Kidney epithelial cell (primary cell): ENCODE measurements at regions not wholly inside any gene's neighbourhood (a gene's known extent, or its start where the extent isn't known, plus 50 kb on each side); places are given as distances from the start of the nearest gene placed in this dataset.
A peak's percentile ranks its signal among the peaks of the same experiment; 100 is the strongest.
"Not testable (repeated sequence)": the region's sequence is repeated elsewhere in the genome, so short reads cannot be mapped to it uniquely, and the experiment has no call there.

Experiments used
- DNase-seq: peaks from one replicate; pipeline ENCODE4 v3.0.0-alpha.2; 2010; ENCODE audit warnings: low read depth
- H3K27me3 ChIP-seq: 2 replicates; pipeline ENCODE4 v1.6.0; 2011; ENCODE audit warnings: low read length; ENCODE audit not compliant: control insufficient read depth, insufficient read depth
- H3K36me3 ChIP-seq: 2 replicates; pipeline ENCODE4 v1.5.1; 2011; ENCODE audit warnings: low read length; ENCODE audit not compliant: control insufficient read depth, insufficient read depth
- H3K4me3 ChIP-seq: 2 replicates; pipeline ENCODE4 v1.5.1; 2011; ENCODE audit warnings: low read depth, mild to moderate bottlenecking, control low read depth, low read length
- TF ChIP-seq, protein P1 (sequence below): IDR thresholded peaks from 2 replicates; pipeline ENCODE4 v1.5.1; 2011; ENCODE audit warnings: mild to moderate bottlenecking, moderate library complexity, low read length, control low read depth, inconsistent platforms; ENCODE audit not compliant: insufficient read depth, poor library complexity, severe bottlenecking

DNA sequence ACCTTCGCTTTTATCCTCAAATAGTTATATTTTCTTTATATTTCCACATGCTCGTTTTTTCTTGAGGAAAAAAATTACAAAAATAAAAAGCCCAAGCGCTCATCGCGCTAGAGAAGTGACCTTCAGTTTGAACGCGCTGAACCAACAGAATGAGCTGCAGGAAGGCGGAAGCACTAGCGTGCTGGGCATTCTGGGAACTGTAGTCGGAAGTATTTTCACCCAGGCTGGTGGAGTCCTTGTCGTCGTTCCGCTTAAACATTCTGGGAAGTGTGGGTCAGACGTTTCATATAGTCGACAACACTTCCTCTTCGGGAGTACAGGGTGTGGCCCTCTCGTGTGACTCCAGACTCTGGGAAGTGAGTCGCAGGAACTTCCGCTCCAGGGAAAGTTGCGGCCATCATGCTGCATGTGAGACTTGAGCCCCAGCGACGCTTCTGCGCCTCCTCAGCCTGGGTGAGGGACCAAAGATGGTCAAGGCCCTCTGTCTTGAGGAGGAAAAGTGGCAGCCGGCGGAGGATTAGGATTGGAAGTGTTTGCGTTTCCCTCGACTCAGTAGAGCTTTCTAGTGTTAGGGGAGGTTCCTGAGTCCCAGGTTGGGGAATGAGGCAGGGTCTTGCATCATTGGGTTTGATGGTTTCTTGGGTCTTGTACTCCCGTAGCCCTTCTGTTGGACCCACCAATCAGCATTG, 84.1 kb upstream of the GPR39 start:
- not testable (repeated sequence) for H3K4me3 ChIP-seq, H3K27me3 ChIP-seq, DNase-seq, H3K36me3 ChIP-seq

DNA sequence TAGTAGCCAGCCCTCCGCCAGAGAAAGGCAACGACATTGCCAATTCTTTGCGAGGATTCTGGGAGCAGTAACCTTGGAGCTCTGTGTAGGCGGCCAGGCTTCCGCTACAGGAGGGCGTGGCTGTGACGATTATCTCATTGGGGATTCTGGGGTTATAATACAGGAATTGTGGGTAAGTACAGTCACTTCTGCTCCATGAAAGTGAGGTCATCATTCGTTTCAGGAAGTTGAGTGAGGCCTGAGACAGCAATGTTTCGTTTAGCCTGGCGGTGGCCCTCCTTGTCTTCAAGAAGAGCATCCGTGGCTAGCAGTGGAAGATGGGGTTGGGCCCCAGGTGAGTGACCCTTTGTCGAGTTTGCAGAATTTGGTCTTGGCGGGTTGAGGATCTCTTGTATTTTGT, 79.5 kb upstream of the GPR39 start:
- H3K4me3 ChIP-seq, H3K27me3 ChIP-seq, H3K36me3 ChIP-seq, DNase-seq: not testable (repeated sequence)

DNA sequence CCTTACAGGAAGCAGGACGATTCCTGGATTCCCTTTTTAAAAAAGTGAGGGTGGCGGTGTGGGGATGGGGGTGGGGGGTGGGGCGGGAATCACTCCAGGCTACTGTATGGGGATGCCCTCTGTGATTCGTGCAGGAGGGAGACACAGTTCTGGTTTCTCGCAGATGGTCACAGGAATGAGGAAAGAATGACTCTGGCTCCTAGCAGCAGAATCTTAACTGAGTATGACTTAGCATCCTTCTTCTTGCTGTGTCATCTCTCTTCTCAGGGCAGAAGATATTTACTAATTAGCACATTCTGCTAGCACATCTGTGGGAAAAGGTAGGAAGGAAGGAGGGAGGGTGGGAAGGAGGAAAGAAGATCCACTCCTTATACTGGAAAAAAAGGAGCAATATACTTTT, 78.8 kb upstream of the GPR39 start:
- DNase-seq, H3K4me3 ChIP-seq, H3K36me3 ChIP-seq, H3K27me3 ChIP-seq: not testable (repeated sequence)

DNA sequence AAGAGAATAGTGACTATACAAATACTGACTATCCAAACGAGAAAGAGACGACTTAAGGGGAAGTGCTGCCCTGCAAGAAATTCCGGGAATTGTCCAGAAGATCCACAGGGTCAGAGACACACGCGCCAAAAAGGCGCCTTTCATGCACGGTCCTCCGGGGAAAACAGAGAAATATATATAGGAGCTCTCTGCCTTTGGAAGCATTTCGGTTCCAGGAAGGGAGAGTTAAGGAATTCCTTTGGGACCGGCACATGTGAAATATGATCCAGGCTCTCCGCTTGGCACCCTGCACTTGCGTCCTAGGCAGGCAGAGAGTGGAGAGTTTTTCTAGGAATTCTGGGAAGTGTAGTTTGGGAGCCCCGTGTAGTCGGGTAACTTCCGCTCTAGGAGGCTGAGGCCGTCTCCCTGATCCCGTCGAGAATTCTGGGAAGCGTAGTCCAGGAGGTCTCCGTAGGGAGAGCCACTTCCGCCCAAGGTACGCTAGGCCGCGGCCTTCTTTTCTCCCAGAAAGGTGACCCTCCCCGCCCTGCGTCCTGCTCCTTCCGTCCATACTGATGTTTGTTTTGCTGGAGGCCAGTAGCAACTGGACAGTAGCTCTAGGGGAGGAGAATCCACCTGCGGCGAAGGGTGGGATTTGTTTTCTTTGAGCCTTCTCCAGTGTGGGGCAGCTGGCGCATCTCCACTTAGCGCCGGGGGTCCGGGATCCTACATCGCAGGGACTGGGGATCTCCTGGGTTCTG, 69.4 kb upstream of the GPR39 start:
- peak; percentile 41 for DNase-seq
- H3K4me3 ChIP-seq, result peak overlapping the region; percentile 36
- not testable (repeated sequence) for H3K36me3 ChIP-seq

DNA sequence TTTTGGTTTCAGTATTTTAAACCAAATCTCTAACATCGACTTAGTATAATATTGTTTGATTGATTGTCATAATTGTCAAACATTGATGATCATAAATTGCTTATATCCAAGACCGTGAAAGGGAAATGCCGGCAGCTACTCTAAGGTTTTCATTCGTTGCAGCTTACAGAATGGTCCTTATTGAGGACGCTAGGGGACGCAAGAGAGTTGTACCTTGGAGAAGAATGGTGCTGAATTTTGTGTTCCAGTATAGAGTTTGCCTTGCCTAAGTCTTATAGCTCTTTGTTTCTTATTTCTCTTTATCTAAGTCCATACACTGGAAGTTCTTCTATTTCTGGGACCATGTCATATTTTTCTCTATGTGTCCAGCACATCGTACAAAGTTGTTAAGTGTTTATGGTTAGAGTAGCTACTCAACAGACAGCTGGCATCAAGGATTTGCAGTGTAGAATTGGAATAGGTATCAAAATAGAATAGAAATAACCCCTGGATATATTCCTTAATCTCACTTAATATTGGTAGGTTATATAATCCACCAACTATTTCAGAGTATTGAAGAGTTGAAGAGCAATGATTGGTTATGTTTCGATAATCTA, 67.4 kb upstream of the GPR39 start:
- TF ChIP-seq, protein P1, sequence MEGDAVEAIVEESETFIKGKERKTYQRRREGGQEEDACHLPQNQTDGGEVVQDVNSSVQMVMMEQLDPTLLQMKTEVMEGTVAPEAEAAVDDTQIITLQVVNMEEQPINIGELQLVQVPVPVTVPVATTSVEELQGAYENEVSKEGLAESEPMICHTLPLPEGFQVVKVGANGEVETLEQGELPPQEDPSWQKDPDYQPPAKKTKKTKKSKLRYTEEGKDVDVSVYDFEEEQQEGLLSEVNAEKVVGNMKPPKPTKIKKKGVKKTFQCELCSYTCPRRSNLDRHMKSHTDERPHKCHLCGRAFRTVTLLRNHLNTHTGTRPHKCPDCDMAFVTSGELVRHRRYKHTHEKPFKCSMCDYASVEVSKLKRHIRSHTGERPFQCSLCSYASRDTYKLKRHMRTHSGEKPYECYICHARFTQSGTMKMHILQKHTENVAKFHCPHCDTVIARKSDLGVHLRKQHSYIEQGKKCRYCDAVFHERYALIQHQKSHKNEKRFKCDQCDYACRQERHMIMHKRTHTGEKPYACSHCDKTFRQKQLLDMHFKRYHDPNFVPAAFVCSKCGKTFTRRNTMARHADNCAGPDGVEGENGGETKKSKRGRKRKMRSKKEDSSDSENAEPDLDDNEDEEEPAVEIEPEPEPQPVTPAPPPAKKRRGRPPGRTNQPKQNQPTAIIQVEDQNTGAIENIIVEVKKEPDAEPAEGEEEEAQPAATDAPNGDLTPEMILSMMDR, result peak; percentile 73
- DNase-seq, result peak; percentile 10
- H3K36me3 ChIP-seq, H3K4me3 ChIP-seq, H3K27me3 ChIP-seq: not testable (repeated sequence)

More for the DNA sequence above, 69.4 kb upstream of the GPR39 start:
- not testable (repeated sequence) for H3K27me3 ChIP-seq

DNA sequence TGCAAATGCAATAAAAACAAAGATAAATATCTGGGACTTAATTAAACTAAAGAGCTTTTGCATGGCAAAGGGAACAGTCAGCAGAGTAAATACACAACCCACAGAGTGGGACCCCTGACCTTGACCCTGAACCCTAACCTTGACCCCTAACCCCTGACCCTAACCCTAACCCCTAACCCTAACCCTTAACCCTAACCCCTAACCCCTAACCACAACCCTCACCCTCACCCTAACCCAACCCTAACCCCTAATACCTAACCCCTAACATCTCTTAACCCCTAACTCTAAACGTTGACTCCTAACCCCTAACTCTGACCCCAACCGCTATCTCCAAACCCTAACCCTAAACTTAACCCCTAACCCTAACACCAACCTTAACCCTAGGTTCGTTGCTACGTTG, 64.9 kb upstream of the GPR39 start:
- H3K36me3 ChIP-seq, DNase-seq, H3K4me3 ChIP-seq, H3K27me3 ChIP-seq: not testable (repeated sequence)

DNA sequence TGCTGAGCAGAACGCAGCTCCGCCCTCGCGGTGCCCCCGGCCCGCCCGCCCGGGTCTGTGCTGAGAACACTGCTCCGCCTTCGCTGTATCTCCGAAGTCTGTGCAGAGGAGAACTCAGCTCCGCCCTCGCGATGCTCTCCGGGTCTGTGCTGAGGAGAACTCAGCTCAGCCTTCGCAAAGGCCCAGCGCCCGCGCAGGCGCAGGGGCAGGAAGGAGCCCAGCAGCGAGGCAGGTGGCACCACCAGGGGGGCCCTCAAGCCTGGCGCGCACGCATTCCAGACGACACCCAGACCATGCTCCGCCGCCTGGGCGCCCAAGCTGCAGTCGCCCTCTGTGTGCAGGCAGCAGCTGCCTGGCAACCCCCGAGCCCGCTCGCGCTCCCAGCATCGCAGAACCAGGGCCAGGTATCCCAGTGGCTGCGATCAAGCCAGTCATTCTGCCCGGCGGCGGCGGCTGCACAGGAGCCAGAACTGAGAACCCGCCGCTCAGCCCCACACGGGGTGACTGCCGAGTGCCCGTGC, 64.1 kb upstream of the GPR39 start:
- peak; percentile 28 for DNase-seq
- H3K27me3 ChIP-seq, H3K36me3 ChIP-seq: not testable (repeated sequence)
- H3K4me3 ChIP-seq, result peak overlapping the region; percentile 33
- TF ChIP-seq, protein P1, result peak; percentile 10

DNA sequence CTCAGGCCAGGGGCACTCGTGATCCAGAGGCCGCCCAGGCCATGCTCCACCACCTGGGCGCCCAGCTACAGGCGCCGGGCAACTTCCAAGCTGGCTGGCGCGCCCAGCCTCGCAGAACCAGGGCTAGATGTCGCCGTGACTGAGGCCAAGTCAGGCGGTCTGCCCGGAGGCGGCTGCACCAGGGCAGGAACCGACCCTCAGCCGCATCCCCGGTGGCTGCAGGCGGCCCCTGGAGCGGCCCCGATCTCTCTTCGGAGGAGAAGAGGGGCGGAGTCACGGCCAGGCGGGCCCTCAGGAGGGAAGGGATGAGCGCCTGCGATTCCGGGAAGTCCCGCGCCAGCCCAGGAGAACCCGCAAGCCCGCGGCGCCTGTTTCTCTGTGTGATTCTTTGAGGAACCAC, 63.2 kb upstream of the GPR39 start:
- not testable (repeated sequence) for H3K36me3 ChIP-seq, H3K27me3 ChIP-seq, DNase-seq
- peak overlapping the region; percentile 16 for H3K4me3 ChIP-seq

DNA sequence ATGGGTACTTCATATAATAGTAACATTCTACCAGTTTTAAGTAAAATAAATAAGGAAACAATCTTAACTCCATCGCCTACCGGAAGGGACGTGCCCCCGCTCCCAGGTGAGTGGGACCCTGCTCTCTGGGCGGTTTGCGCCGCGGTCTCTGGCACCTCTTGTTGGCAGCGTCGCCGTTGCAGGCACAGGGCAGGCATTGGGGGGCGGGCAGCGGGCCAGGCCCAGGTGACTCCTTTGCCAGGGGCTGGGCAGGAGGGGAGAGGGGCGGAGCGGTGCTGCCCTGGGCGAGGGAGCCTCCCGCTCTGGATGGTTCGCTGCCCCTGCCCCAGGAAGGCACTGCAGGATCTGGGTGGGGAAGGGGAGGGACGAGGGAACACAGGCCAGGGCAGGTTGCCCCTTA, 55.6 kb upstream of the GPR39 start:
- not testable (repeated sequence) for H3K36me3 ChIP-seq, H3K27me3 ChIP-seq, H3K4me3 ChIP-seq, DNase-seq

DNA sequence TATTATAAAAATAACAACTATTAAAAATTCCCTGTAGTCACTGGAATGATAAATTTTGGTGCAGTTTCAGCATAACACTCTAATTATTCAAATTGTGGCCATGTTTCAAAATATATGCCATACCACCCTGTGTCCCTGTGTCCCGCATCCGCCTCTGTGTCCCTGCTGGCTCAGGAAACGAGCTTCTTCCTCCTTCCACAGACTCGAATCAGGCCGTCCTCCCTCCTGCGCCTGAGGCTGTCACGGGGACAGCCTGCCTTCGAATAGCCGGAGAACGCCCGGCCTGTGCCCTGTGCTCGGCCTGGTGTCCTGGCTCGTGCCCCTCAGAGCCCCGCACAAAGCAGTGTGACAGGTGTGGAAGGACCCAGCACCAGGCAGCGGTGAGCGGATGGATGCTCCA, 55.1 kb upstream of the GPR39 start:
- not testable (repeated sequence) for H3K4me3 ChIP-seq, DNase-seq, H3K36me3 ChIP-seq, H3K27me3 ChIP-seq

DNA sequence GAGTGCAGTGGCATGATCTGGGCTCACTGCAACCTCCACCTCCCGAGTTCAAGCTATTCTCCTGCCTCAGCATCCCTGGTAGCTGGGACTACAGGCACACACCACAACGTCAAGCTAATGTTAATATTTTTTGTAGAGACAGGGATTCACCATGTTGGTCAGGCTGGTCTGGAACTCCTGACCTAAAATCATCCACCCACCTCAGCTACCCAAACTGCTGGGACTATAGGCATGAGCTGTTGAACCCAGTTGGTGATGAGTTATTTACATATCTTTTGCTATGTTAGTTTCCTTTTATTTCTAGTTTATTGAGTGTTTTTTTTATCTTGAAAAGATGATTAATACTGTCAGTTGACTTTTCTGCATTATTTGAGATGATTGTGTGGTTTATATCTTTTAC, 53.3 kb upstream of the GPR39 start:
- DNase-seq, H3K36me3 ChIP-seq, H3K27me3 ChIP-seq, H3K4me3 ChIP-seq: not testable (repeated sequence)

DNA sequence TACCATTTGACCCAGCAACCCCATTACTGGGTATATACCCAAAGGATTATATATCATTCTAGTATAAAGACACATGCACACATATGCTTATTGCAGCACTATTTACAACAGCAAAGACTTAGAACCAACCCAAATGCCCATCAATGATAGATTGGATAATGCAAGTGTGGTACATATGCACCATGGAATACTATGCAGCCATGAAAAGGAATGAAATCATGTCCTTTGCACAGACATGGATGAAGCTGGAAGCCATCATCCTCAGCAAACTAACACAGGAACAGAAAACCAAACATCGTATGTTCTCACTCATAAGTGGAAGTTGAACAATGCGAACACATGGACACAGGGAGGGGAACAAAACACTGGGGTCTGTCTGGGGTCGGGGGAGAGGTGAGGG, 50.6 kb upstream of the GPR39 start:
- H3K27me3 ChIP-seq, DNase-seq, H3K36me3 ChIP-seq, H3K4me3 ChIP-seq: not testable (repeated sequence)
